Smooth muscle cell of the brain vasculature (primary cell): ENCODE measurements at regions not wholly inside any gene's neighbourhood (a gene's known extent, or its start where the extent isn't known, plus 50 kb on each side); places are given as distances from the start of the nearest gene placed in this dataset.

Source experiments
- DNase-seq: peaks from one replicate; pipeline ENCODE4 v3.0.0-alpha.2; 2012; ENCODE audit warnings: low read depth, low spot score

DNA sequence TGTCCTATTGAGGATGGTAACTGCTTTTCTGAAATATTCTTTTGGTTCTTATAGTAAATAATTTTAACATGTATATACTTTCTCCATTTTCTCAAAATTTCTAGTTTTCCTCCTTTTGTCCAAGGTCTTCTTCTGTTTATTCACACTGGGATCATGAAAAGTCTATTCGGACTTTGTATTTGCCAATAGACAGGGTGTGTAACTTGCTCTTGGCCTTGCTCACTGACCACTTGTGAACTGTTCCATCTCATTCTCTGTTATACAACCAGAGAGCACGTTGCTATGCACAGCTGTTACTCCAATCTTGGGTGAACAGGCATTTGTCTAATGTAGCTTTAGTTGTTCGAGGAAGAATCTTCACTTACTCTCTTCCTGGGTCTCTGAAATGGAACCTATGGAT is 388.9 kb downstream of the SH3GL2 start:
- DNase-seq = no peak

DNA sequence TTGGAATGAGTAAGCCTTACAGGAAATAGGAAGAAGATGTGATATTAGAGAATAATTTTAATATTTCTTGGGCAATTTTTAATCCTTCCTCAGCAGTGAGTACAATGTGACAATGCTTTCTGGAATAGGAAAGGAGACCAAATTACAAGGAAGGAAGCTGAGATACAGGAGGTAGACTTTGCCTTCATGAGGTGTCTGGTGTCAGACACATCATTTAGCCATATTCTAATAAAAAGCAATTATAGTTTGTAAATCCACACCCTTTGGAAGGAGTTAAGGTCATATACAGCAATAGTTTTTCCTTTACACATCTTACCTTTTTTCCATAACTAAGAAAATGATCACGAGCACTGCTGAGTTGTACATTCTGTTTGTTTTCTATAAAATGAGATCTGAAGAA is 390.4 kb downstream of the SH3GL2 start:
- no peak for DNase-seq

DNA sequence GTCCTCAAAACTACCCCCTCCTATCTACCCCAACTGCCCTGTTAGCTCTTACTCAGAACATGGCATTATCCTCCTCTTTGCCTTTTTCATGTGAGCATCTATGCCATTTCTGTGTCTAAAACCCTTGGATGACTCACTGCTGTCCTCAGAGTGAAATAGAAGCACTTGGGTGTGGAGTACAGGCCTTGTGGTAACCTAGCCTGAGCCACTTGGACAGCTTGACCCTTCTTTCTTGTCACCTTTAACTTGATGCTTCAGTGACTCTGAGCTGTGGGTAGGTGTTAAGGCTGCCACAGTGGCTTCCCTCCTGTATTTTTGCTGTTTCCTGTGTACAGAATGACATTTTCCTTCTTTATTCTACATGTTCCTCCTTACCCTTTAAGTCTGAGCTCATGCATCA is 391.4 kb downstream of the SH3GL2 start:
- DNase-seq = no peak

DNA sequence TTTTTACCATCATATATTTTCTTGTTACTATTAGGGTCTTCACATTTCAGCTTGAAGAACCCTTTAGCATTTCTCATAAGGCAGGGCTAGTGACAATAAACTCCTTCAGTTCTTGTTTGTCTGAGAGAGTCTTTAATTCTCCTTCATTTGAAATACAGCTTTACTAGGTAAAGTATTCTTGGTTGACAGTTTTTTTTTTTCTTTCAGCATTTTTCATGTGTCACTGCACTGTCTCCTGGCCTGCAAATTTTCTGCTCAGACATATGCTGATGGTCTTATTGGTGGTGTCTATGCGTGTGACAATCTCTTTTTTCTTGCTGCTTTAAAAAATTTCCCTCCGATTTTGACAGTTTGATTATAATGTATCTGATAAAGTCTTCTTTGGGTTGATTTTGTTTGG is 399.9 kb downstream of the SH3GL2 start:
- DNase-seq = no peak

DNA sequence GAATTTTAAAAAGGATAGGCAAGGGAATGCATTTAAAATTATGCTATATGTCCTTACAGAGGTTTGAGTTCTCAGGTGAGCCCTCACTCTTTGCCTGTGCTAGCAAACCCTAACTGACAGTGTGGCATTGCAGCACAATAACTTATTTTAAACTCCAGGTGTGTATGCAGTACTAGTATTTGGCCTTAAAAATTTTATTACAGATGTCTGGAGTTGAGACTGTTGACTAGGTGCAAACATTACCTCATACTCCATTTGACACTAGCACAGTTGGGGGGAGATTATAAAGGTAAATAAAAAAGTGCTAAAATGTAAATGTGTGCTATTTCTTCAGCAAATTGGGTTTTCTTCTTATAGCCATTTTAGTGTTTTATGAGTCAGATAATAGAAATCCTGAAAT is 407.7 kb downstream of the SH3GL2 start:
- no peak for DNase-seq

DNA sequence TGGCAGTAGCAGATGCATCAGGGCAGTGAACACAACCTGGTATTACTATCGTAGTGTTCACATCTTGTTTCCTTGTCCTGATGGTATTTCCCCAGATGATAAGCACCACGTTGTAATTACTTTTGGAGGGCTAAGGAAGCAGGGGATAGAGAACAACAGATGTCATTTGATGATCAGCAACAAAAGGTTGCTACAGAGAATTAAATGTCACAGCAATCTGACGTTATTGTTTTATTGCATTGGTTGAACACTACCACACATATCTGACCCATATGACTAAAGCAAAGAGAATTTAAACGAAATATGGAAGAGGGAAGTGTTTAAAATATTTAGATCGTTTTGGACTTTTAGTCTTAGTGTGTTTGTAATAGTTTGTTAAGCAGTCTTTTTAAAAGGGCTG is 408.3 kb downstream of the SH3GL2 start:
- DNase-seq = no peak

DNA sequence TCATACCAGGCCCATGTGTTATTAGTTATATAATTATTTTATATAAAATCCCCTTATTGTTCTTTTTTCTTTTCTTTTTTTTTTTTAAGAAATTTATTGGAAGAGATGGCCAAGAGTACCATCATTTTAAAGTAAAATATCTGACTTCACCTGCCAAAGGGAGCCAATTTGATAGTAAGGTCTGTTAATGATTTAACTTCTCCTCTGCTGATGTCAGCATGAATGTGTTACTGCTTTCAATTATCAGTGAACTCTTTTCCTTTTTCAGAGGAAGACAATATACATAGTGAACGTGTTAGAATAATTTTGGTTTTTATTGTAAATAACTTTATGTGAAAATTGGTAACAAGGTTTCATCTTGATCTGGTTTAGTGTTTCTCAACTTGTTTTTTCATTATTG is 409.6 kb downstream of the SH3GL2 start:
- no peak for DNase-seq

DNA sequence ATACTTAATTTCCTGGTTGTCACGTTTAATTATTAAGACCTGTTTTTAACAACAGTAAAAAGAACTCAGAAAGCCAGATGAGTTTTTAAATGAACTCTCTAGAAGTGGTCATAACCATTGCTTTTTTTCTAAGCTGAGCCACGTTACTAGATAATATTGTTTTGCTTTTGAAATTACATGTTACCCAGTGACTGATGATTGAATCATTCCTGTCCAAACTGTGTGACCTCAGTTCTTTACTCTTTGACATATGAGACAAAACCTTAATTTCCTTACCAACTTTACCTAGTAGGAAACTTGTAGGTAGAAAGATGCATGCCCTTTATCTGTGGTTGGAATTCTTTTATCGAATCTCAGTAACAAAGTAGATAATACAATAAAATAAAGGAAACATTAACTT is 411.7 kb downstream of the SH3GL2 start:
- DNase-seq = no peak

DNA sequence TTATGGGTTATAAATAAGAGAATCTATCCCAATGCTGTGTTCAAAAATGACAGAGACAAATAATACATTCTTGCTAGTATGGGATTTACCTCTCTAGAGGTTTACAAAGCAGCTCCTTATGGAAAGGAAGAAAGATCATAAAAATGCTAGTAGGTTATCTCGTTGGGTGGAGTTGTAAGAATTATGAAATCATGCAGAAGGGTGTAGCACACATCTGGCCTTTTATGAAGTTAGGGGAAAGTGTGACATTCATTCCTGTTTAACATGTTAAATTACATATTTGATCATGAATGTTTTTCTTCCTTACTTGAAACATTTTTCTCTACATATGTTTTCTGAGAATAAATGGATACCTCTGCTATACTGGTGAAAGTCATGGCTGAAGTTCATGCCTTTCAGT is 414.2 kb downstream of the SH3GL2 start:
- DNase-seq = no peak

DNA sequence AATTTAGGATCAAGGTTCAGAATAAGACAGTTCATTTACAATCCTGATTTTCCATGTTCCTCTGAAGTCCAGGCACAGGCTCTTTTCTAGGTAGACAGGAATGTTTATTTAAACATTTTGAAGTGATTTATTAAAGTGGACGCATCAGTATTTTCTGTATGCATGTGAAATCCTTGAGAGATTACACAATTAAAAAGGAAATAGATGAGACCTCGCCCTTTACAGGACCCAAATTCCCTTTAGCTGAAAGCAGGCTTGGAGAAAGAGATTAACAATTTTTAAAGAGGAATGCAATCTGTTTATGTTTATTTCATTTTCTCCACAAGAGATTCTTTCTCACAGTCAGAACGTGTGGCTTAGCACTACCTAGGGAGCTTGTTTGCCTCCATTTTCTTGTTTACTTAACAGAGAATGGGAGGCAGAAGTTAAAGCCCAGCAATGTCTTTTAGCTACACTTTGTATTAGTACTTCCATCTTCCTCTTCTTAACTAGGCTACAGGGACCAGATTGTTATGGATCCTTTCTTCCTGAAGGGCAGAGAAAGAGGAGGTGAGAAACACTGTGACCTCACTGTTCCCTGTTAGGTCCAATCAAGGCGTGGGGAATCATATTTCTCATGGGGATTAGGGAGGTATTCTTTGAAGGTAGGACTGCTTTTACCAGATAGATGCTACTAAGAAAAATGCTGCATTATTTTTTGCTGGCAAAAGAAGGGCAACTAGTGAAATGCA is 416.0 kb downstream of the SH3GL2 start:
- no peak for DNase-seq

DNA sequence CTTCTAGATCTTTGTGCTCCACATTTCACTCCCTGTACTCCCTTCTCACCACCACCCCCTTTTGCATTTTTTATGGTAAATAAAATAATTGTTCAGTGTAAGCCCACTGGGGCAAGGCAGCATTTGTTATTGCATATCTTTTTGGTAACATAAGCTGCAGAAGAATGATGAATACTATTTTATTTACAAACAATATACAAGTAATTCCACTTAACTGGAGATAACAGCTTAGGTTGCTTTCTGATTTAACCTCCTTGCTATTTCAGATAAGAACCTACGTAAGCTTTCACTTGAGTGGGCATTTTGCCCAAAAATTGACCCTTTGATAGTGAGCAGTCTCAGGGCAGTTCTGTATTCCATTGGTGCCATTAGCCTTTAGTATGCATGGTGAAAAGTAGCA is 417.9 kb downstream of the SH3GL2 start:
- no peak for DNase-seq

DNA sequence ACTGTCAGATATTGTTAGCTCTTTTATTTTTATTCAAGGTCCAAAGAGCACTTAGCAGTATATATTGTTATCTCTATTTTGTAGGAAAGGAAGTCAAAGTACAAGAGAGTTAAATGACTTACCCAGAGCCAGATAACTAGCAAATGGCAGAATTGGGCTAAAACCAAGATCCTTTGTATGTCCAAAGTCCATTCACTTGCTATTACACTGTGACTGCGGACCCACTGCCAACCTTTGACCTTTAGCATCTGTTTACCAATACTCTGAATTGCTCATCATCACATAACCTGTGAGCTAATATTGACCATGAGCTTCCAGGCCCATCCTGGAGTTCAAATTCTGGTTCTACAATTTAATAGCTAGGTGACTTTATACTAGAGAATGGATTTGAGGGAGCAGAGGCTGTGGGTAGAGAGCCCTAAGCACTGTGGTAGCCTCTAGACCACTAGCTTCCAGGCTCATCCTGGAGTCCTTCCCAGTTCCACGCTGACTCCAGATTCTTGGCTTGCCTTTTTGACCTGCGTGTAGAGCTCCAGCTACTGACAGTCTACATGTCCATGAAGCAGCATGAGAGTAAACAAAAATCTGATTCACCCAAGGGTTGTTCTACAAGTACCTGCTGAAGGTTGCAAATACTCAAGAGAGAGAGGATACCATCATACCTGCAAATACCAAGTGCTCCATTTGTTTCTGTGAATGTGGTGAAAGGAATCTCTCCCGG is 424.0 kb downstream of the SH3GL2 start:
- no peak for DNase-seq

DNA sequence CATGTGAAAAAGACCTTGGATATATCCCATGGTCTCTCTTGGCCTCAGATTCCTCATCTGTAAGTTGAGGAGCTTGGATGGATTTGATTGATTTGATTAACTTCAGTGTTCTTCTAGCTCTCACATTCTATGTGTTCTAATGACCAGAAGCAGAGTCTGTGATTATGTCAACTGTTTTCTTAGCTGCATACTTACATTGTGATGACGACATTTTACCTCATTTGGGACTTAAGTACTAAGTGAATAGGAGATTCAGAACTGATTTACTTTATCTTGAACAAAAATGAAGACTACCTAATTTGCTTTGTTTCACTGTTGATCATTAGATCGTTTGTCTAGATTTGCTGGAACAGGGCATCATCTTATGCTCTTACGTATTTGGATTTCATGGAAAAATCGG is 427.7 kb downstream of the SH3GL2 start:
- DNase-seq = no peak

DNA sequence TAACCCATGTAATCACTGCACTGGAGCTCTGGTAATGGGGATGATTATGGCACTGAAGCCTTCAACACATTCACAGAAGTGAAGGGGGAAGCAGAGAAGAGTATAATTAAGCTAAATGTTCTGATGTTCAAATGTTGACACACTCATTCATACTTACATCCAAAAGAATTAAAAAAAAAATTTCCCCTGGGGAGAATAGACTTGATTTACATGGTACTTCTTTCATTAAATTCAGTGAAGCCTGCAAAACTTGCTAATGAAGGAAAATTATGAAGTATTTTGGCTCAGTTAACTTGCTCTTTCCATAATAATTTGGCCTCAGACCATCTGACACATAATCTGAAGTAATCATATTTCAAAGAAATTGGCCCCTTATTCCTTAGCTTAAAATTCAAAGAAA is 428.8 kb downstream of the SH3GL2 start:
- no peak for DNase-seq

DNA sequence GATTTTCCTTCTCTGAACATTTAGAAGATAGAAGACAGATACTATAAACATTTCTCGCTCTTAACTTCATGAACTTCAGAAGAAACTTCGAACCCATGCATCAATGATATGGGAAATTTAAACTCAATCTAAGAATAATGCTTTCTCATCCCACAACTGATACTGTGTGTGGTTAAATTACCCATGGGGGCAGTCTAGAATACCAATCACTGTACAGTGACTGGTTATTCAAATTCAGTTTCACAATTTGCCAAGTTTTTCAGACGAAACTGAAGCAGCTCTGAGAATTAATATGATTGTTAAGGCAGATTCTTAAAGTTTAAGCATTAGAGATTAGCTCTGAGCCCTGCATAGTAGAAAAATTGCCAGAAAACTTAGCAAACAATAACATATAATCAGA is 431.0 kb downstream of the SH3GL2 start:
- no peak for DNase-seq

DNA sequence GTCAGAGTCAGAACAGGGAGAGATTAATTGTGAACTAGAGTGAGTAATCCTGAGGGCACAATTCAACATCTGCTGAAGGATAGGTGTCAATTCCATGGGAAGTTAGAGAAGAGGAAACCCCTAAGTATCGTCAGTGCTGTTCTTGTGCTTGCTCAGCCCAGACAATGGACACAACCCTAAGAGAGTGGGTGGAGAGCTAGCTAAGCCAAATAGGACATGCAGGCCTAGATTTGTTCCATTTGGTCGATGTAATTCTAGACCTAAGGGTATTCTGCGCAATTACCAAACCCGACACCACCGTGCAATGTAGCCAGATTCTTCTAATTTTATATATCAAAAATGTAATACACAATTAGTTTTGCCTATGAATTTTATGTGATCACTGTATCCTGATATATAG is 431.6 kb downstream of the SH3GL2 start:
- no peak for DNase-seq

DNA sequence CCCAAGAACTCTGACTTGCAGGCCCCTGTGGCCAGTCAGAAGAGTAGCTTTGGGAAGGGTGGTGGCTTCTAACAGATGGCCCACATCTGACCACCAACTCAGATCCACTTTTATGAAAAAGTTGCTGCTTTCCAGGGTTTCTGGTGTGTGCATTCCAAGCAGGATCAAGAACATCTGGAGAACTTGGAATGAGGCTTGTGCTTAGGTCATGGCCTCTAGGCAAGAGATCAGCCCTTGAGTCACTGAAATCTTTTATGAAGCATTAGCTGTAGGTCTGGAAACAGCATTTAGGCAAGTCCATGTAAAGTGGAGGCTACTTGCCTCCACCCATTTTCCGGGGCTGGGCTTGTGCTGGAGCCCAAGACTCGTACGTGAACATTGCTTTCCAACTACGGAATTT is 433.3 kb downstream of the SH3GL2 start:
- no peak for DNase-seq

DNA sequence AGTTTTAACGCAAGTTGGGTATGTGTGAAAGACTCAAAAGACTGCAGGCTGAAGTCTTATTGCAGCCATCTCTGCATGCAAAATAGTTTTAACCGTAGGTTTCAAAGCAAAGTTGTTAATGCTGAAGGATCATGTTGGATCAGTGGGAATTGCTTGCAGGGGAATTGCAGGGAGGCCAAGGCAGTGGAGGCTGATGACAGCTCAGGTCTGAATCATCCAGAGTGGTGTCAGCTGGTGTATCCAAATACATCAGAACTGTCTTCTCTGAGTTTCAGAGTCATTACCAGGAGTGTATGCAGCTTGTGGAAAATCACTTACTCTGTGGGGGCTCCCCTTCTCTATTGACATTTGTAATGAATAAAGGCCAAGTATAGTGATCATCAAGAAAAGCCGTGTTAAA is 435.7 kb downstream of the SH3GL2 start:
- DNase-seq = no peak

DNA sequence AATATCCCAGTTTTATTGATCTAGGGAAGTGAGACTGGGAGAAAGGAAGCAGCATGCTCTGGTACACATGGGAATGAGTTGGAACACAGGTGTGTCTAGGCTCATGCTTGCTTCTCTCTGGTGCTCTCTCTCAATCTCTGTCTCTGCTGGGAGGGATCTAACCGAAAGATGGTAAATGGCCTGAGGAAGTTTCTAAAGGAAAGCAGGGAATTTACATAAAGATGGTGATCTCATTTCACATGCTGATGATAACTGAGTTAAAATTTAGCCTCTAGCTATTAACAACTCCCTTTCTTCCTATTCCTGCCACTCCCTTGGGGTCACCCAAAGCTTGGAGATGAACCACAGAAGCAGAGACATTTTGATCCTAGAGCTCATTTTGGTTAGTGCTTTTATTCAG is 436.2 kb downstream of the SH3GL2 start:
- DNase-seq = no peak

DNA sequence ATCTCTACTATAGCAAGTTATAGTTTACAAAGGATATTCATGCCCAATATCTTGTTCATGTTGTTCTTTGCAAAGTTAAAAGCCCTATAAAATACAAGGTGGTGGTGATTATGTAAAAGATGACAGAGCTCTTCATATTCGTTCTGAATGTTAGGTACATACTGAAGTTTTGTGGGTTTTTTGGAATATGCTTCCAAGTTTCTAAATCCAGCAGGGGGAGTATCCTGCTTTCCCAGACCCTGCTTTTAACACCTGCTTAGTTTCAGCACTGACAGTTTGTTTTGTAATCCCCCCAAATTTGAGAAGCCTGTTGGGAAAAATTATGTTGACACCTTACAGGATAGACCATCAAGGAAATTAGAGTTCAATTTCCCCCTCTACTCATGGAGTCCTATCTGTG is 438.3 kb downstream of the SH3GL2 start:
- no peak for DNase-seq

DNA sequence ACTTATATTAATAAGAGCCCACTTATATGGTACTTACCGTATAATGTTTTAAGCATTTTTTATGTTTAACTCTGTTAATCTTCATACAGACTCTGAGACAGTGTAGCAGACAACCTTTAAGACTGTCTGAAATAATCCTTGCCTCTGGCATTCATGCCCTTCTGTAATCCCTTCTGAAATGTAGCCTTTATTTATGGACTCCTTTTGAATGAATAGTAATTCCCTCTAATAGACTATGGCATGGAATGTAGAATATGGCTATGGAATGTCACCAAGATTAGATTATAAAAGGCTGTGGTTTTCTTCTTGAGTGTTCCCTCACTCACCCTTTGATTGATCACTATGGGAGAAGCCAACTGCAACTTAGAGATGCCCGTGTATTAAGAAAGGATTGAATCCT is 439.4 kb downstream of the SH3GL2 start:
- no peak for DNase-seq

DNA sequence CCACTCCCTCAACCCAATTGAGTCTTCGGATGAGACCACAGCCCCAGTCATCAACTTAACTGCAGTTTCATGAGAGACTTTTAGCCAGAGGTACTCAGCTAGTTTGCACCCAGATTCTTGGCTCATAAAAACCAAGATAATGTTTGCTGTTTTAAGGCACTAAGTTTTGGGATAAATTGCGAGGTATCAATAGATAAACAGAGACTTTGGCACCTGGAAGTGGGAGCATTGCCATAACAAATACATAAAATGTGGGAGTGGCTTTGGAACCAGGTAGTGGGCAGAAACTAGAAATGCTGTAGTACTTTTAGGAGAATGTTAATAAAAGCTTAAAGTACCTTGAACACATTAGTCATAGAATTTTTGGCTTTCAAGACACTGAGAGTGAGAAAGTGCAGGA is 439.8 kb downstream of the SH3GL2 start:
- DNase-seq = no peak

DNA sequence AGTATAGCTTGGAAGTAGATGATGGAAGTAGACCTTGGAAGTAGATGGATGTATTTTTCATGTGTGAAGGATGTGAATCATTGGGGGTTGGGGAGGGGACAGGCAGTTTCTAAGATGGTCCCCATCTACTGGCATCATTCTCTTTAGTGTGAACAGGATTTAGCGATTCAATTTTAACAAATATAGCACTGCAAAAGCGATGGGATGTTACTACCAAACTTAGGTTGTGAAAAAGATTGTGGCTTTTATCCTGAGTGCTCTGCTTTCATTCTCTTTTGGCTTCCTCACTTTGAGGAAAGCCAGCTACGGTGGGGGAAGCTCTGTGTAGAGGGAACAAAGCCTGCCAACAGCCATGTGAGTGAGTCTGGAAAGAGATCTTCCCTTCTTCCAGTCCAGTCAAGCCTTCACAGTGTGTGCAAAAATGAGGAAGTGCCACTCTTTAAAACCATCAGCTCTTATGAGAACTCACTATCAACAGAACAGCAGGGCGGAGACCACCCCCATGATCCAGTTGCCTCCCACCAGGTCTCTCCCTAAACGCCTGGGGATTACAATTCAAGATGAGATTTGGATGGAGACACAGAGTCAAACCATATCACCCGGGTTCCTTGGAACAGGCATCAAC is 441.4 kb downstream of the SH3GL2 start:
- DNase-seq = no peak
